PC-9 (cell line): ENCODE measurements at regions not wholly inside any gene's neighbourhood (a gene's known extent, or its start where the extent isn't known, plus 50 kb on each side); places are given as distances from the start of the nearest gene placed in this dataset.
"Not testable (repeated sequence)": the region's sequence is repeated elsewhere in the genome, so short reads cannot be mapped to it uniquely, and the experiment has no call there.

Source experiments
- BruUV-seq: library from RNA; stranded (reverse); fragments of 400-500 nt; replicated peaks from 2 replicates; lab custom pipeline; 2021; lab: Mats Ljungman, UMichigan
- CTCF ChIA-PET: fragments of 300-600 bp; sonication (Branson Sonifier 250); formaldehyde crosslinking; loops from one replicate; lab custom pipeline; 2022; ENCODE audit warnings: antibody characterized with exemption; lab: Charles Lee
- POLR2A ChIA-PET: fragments of 300-600 bp; sonication (Branson Sonifier 250); formaldehyde crosslinking; loops from one replicate; lab custom pipeline; 2022; ENCODE audit warnings: antibody characterized with exemption; ENCODE audit not compliant: unreplicated experiment; lab: Charles Lee
- DNase-seq, 2 experiments: peaks; one replicate each; pipeline versions ENCODE4 v3.0.0 to v3.0.0-alpha.2; 2015 to 2022; ENCODE audit warnings: mixed read lengths in 1 of 2
- H2AFZ ChIP-seq: fragments of 200-600 bp; sonication (generic); 2 replicates; pipeline ENCODE4 v1.8.1; 2017; ENCODE audit warnings: antibody characterized with exemption
- H3F3A ChIP-seq: fragments of 200-600 bp; sonication (generic); 2 replicates; pipeline ENCODE4 v1.8.1; 2017; ENCODE audit warnings: antibody characterized with exemption, mild to moderate bottlenecking, low read depth; ENCODE audit not compliant: insufficient read depth
- H3K27ac ChIP-seq: fragments of 200-600 bp; sonication (generic); 2 replicates; pipeline ENCODE4 v1.6.1; 2016; ENCODE audit warnings: mixed run types
- H3K27me3 ChIP-seq: fragments of 200-600 bp; sonication (generic); 2 replicates; pipeline ENCODE4 v1.6.1; 2016; ENCODE audit warnings: low read depth, mixed run types; ENCODE audit not compliant: insufficient read depth
- H3K36me3 ChIP-seq: fragments of 200-600 bp; sonication (generic); 2 replicates; pipeline ENCODE4 v1.6.1; 2016; ENCODE audit warnings: low read depth, mixed run types
- H3K4me1 ChIP-seq: fragments of 200-600 bp; sonication (generic); replicated peaks from 2 replicates; pipeline ENCODE4 v1.6.1; 2016; ENCODE audit warnings: mixed run types; ENCODE audit not compliant: insufficient read depth
- H3K4me2 ChIP-seq: fragments of 200-600 bp; sonication (generic); 2 replicates; pipeline ENCODE4 v1.6.1; 2017; ENCODE audit warnings: mixed run types
- H3K4me3 ChIP-seq: fragments of 200-600 bp; sonication (generic); 2 replicates; pipeline ENCODE4 v1.6.1; 2016; ENCODE audit warnings: mixed run types
- H3K79me2 ChIP-seq: fragments of 200-600 bp; sonication (generic); 2 replicates; pipeline ENCODE4 v1.6.1; 2017; ENCODE audit warnings: low read depth, mixed run types
- H3K9me2 ChIP-seq: fragments of 200-600 bp; sonication (generic); 2 replicates; pipeline ENCODE4 v1.8.1; 2017; ENCODE audit warnings: mild to moderate bottlenecking; ENCODE audit not compliant: insufficient read depth
- H3K9me3 ChIP-seq: fragments of 200-600 bp; sonication (generic); 2 replicates; pipeline ENCODE4 v1.8.1; 2016; ENCODE audit warnings: low read depth; ENCODE audit not compliant: insufficient read depth
- H4K20me1 ChIP-seq: fragments of 200-600 bp; sonication (generic); 2 replicates; pipeline ENCODE4 v1.8.1; 2017; ENCODE audit not compliant: insufficient read depth
- CTCF ChIP-seq: fragments of 200-600 bp; sonication (generic); conservative IDR thresholded peaks from 2 replicates; pipeline ENCODE4 v1.6.1; 2017; ENCODE audit warnings: mixed run types, antibody characterized with exemption, mild to moderate bottlenecking, moderate library complexity
- EZH2 ChIP-seq: fragments of 200-600 bp; sonication (generic); IDR thresholded peaks from 2 replicates; pipeline ENCODE4 v1.8.0; 2017; ENCODE audit warnings: antibody characterized with exemption, low read depth
- intact Hi-C: fragments of 100-400 bp; cut with micrococcal nuclease; formaldehyde crosslinking; loops from one replicate; pipeline ENCODE4 v1.10.0; 2022; ENCODE audit not compliant: unreplicated experiment

GRCh38 chr4:154907345-154908045 is 126.4 kb downstream of the RBM46 start:
- BruUV-seq, H3K4me1 ChIP-seq, POLR2A ChIA-PET, H3K36me3 ChIP-seq, H3K4me3 ChIP-seq, H3K79me2 ChIP-seq, H3K9me3 ChIP-seq, H3F3A ChIP-seq, H2AFZ ChIP-seq, intact Hi-C loops, DNase-seq, H3K9me2 ChIP-seq, H3K27ac ChIP-seq, H4K20me1 ChIP-seq, H3K4me2 ChIP-seq, H3K27me3 ChIP-seq, CTCF ChIA-PET: not testable (repeated sequence)

GRCh38 chr4:154908168-154908567 is 127.1 kb downstream of the RBM46 start:
- ChIA-PET CTCF (no interaction called here), POLR2A (no interaction called here)
- no peaks in the 10 kb centered on the region for H3F3A ChIP-seq
- no peaks in the 10 kb centered on the region for H4K20me1 ChIP-seq
- H3K9me3 ChIP-seq = no peaks in the 10 kb centered on the region
- H3K9me2 ChIP-seq = no peaks in the 10 kb centered on the region
- no peak overlapping the region for H3K27ac ChIP-seq
- no peaks in the 10 kb centered on the region for H3K36me3 ChIP-seq
- no peaks in the 10 kb centered on the region for H3K79me2 ChIP-seq
- TF ChIP-seq EZH2 (no peak), CTCF (no peak)
- DNase-seq = no peak
- no peak overlapping the region for H3K4me2 ChIP-seq
- BruUV-seq = no TSS peak
- intact Hi-C loops = no loop called here
- H2AFZ ChIP-seq = no peak overlapping the region
- H3K4me1 ChIP-seq = no peaks in the 10 kb centered on the region
- H3K27me3 ChIP-seq = no peaks in the 10 kb centered on the region
- no peak overlapping the region for H3K4me3 ChIP-seq

GRCh38 chr4:154911097-154911496 is 130.0 kb downstream of the RBM46 start:
- Histone ChIP-seq H3K4me3 (no peak overlapping the region), H4K20me1 (no peaks in the 10 kb centered on the region), H3K9me2 (no peaks in the 10 kb centered on the region), H3F3A (no peaks in the 10 kb centered on the region), H3K36me3 (no peaks in the 10 kb centered on the region), H3K9me3 (no peaks in the 10 kb centered on the region), H3K27me3 (no peaks in the 10 kb centered on the region), H3K27ac (no peak overlapping the region), H3K4me1 (no peaks in the 10 kb centered on the region), H2AFZ (no peak overlapping the region), H3K79me2 (no peaks in the 10 kb centered on the region), H3K4me2 (no peak overlapping the region)
- intact Hi-C loops = no loop called here
- TF ChIP-seq EZH2 = no peak
- TF ChIP-seq CTCF = no peak
- POLR2A ChIA-PET = no interaction called here
- BruUV-seq = no TSS peak
- CTCF ChIA-PET = no interaction called here
- DNase-seq = no peak

- Histone ChIP-seq H3K9me2 (no peaks in the 10 kb centered on the region), H3K27ac (no peak overlapping the region), H3K27me3 (no peaks in the 10 kb centered on the region), H3F3A (no peaks in the 10 kb centered on the region), H4K20me1 (no peaks in the 10 kb centered on the region), H3K4me2 (no peak overlapping the region), H3K79me2 (no peaks in the 10 kb centered on the region), H3K36me3 (no peaks in the 10 kb centered on the region), H3K4me3 (no peak overlapping the region), H2AFZ (no peak overlapping the region), H3K9me3 (no peaks in the 10 kb centered on the region), H3K4me1 (no peaks in the 10 kb centered on the region)
- POLR2A ChIA-PET = no interaction called here
- no TSS peak for BruUV-seq
- CTCF ChIA-PET = no interaction called here
- no peak for DNase-seq
- TF ChIP-seq EZH2 (no peak), CTCF (no peak)
- intact Hi-C loops = no loop called here
Measured at GRCh38 chr4:154911608-154912098, 130.6 kb downstream of the RBM46 start.
